Activated T-cell treated with anti-CD3 and anti-CD28 coated beads for 4 hours (primary cell): ENCODE measurements at regions not wholly inside any gene's neighbourhood (a gene's known extent, or its start where the extent isn't known, plus 50 kb on each side); places are given as distances from the start of the nearest gene placed in this dataset.
"Not testable (repeated sequence)": the region's sequence is repeated elsewhere in the genome, so short reads cannot be mapped to it uniquely, and the experiment has no call there.

Experiments used
- DNase-seq: peaks from one replicate; pipeline ENCODE4 v3.0.0-alpha.2; 2020

- no peak for DNase-seq
These were observed 149.3 kb downstream of the TGFB2 start for GRCh38 chr1:218494449-218494852.

- no peak for DNase-seq
These were observed 150.8 kb downstream of the TGFB2 start for GRCh38 chr1:218495931-218496330.

- DNase-seq: no peak
These were observed 151.4 kb downstream of the TGFB2 start for GRCh38 chr1:218496561-218496960.

- DNase-seq: no peak
These were observed 153.2 kb downstream of the TGFB2 start for GRCh38 chr1:218498056-218498938.

- no peak for DNase-seq
These were observed 154.0 kb downstream of the TGFB2 start for GRCh38 chr1:218499011-218499691.

GRCh38 chr1:218499911-218500310, 154.8 kb downstream of the TGFB2 start:
- no peak for DNase-seq

GRCh38 chr1:218501161-218501560, 156.0 kb downstream of the TGFB2 start:
- no peak for DNase-seq

- DNase-seq: no peak
These were observed 157.2 kb downstream of the TGFB2 start for GRCh38 chr1:218502383-218502782.

GRCh38 chr1:218503102-218503501, 158.0 kb downstream of the TGFB2 start:
- no peak for DNase-seq

- no peak for DNase-seq
These were observed 162.3 kb downstream of the TGFB2 start for GRCh38 chr1:218507355-218508002.

- DNase-seq: no peak
These were observed 165.1 kb downstream of the TGFB2 start for GRCh38 chr1:218510153-218510772.

- DNase-seq: no peak
These were observed 168.2 kb downstream of the TGFB2 start for GRCh38 chr1:218513328-218513727.

GRCh38 chr1:218514689-218515088, 169.6 kb downstream of the TGFB2 start:
- DNase-seq: no peak

- DNase-seq: no peak
These were observed 171.4 kb downstream of the TGFB2 start for GRCh38 chr1:218516526-218516925.

GRCh38 chr1:218517459-218517858, 172.3 kb downstream of the TGFB2 start:
- DNase-seq: no peak

GRCh38 chr1:218518216-218518740, 173.1 kb downstream of the TGFB2 start:
- DNase-seq: no peak

- DNase-seq: not testable (repeated sequence)
These were observed 175.5 kb downstream of the TGFB2 start for GRCh38 chr1:218520646-218521045.

- peak; percentile 24 for DNase-seq
These were observed 176.5 kb downstream of the TGFB2 start for GRCh38 chr1:218521414-218522169.

- DNase-seq: no peak
These were observed 179.4 kb downstream of the TGFB2 start for GRCh38 chr1:218524526-218524925.

- no peak for DNase-seq
These were observed 179.9 kb downstream of the TGFB2 start for GRCh38 chr1:218525031-218525430.

GRCh38 chr1:218525451-218526197, 180.5 kb downstream of the TGFB2 start:
- DNase-seq: no peak
